OCI-LY7 (cell line): ENCODE measurements at regions not wholly inside any gene's neighbourhood (a gene's known extent, or its start where the extent isn't known, plus 50 kb on each side); places are given as distances from the start of the nearest gene placed in this dataset.

Experiments used
- BruUV-seq: library from RNA; stranded (reverse); fragments of 400-500 nt; replicated peaks from 2 replicates; lab custom pipeline; 2021; lab: Mats Ljungman, UMichigan
- CTCF ChIA-PET: fragments of 300-600 bp; sonication (Branson Sonifier 250); formaldehyde crosslinking; loops from one replicate; lab custom pipeline; 2022; ENCODE audit warnings: antibody characterized with exemption; ENCODE audit not compliant: unreplicated experiment; lab: Charles Lee
- POLR2A ChIA-PET: fragments of 300-600 bp; sonication (Branson Sonifier 250); formaldehyde crosslinking; loops from one replicate; lab custom pipeline; 2022; ENCODE audit warnings: antibody characterized with exemption; lab: Charles Lee
- DNase-seq: peaks from one replicate; pipeline ENCODE4 v3.0.0-alpha.2; 2015; ENCODE audit warnings: low spot score
- H2AFZ ChIP-seq: fragments of 200-600 bp; sonication (generic), shearing (Covaris generic); 2 replicates; pipeline ENCODE4 v1.6.1; 2014; ENCODE audit warnings: mild to moderate bottlenecking, antibody characterized with exemption, low read length, moderate library complexity
- H3K27ac ChIP-seq: fragments of 200-600 bp; sonication (generic); 2 replicates; pipeline ENCODE4 v1.5.1; 2014; ENCODE audit warnings: mixed run types, low read depth, mild to moderate bottlenecking, moderate library complexity, low read length, inconsistent platforms; ENCODE audit not compliant: poor library complexity, severe bottlenecking
- H3K36me3 ChIP-seq: fragments of 200-600 bp; sonication (generic); 2 replicates; pipeline ENCODE4 v1.6.1; 2014; ENCODE audit warnings: mild to moderate bottlenecking, antibody characterized with exemption, low read length, moderate library complexity, mixed read lengths; ENCODE audit not compliant: insufficient read depth
- H3K4me1 ChIP-seq: fragments of 200-600 bp; sonication (generic); 2 replicates; pipeline ENCODE4 v1.5.1; 2014; ENCODE audit warnings: mild to moderate bottlenecking, low read length; ENCODE audit not compliant: insufficient read depth, poor library complexity, severe bottlenecking
- H3K4me2 ChIP-seq: fragments of 200-600 bp; sonication (generic); 2 replicates; pipeline ENCODE4 v1.6.1; 2014; ENCODE audit warnings: mild to moderate bottlenecking, low read length
- H3K4me3 ChIP-seq: fragments of 200-600 bp; sonication (generic); 2 replicates; pipeline ENCODE4 v1.5.1; 2014; ENCODE audit warnings: mild to moderate bottlenecking, low read depth, low read length; ENCODE audit not compliant: poor library complexity, severe bottlenecking
- H3K79me2 ChIP-seq: fragments of 200-600 bp; sonication (generic); 2 replicates; pipeline ENCODE4 v1.6.1; 2016; ENCODE audit warnings: low read depth, mild to moderate bottlenecking, low read length, moderate library complexity, mixed read lengths; ENCODE audit not compliant: insufficient read depth
- H3K9me2 ChIP-seq: fragments of 200-600 bp; sonication (generic); 2 replicates; pipeline ENCODE4 v1.6.1; 2016; ENCODE audit warnings: mild to moderate bottlenecking, low read length, mixed read lengths; ENCODE audit not compliant: insufficient read depth
- H3K9me3 ChIP-seq: fragments of 200-600 bp; sonication (generic); 2 replicates; pipeline ENCODE4 v1.6.1; 2014; ENCODE audit warnings: mild to moderate bottlenecking, mixed run types, low read length, mixed read lengths
- H4K20me1 ChIP-seq: fragments of 200-600 bp; sonication (generic); 2 replicates; pipeline ENCODE4 v1.6.1; 2014; ENCODE audit warnings: mild to moderate bottlenecking, antibody characterized with exemption, low read length, moderate library complexity, mixed read lengths; ENCODE audit not compliant: insufficient read depth
- EZH2phosphoT487 ChIP-seq: fragments of 200-600 bp; sonication (generic); IDR thresholded peaks from 2 replicates; pipeline ENCODE4 v1.6.1; 2018; ENCODE audit warnings: low read depth, borderline replicate concordance, mild to moderate bottlenecking, mixed run types, antibody characterized with exemption, low read length, moderate library complexity, mixed read lengths
- intact Hi-C: fragments of 100-400 bp; cut with micrococcal nuclease; formaldehyde crosslinking; loops from one replicate; pipeline ENCODE4 v1.10.0; 2022; ENCODE audit not compliant: unreplicated experiment
- TF ChIP-seq, protein P1 (sequence below): fragments of 200-600 bp; sonication (generic); conservative IDR thresholded peaks from 2 replicates; pipeline ENCODE4 v1.5.1; 2014; ENCODE audit warnings: mild to moderate bottlenecking, antibody characterized with exemption, low read length, moderate library complexity, mixed read lengths

DNA sequence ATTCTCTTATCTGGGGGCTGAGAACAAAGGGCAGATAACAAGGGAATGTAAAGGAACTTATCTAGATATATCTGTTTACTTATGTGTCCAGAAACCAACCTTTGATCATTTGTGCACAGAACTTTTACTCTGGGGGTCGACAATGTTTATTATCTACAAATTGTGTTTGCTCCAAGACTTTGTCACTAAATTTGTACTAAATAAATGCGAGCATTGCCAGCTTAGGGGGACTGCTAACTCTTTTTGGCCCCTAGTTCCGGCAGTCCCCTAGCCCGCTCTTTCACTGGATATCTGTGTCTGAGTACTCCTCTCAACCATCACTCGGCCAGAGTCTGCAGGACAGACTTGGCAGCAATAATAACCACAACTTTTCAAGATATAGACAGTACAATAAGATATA lies 88.2 kb downstream of the FSCB start:
- H3K27ac ChIP-seq, result no peak overlapping the region
- H3K4me3 ChIP-seq, result no peak overlapping the region
- H2AFZ ChIP-seq, result no peak overlapping the region
- no peak overlapping the region for H3K4me2 ChIP-seq
- no peaks in the 10 kb centered on the region for H3K4me1 ChIP-seq
- no TSS peak for BruUV-seq
- no peaks in the 10 kb centered on the region for H3K9me2 ChIP-seq
- DNase-seq, result no peak
- ChIA-PET CTCF (no interaction called here), POLR2A (no interaction called here)
- H3K36me3 ChIP-seq, result no peaks in the 10 kb centered on the region
- intact Hi-C loops, result no loop called here
- no peaks in the 10 kb centered on the region for H3K79me2 ChIP-seq
- TF ChIP-seq, protein P1, sequence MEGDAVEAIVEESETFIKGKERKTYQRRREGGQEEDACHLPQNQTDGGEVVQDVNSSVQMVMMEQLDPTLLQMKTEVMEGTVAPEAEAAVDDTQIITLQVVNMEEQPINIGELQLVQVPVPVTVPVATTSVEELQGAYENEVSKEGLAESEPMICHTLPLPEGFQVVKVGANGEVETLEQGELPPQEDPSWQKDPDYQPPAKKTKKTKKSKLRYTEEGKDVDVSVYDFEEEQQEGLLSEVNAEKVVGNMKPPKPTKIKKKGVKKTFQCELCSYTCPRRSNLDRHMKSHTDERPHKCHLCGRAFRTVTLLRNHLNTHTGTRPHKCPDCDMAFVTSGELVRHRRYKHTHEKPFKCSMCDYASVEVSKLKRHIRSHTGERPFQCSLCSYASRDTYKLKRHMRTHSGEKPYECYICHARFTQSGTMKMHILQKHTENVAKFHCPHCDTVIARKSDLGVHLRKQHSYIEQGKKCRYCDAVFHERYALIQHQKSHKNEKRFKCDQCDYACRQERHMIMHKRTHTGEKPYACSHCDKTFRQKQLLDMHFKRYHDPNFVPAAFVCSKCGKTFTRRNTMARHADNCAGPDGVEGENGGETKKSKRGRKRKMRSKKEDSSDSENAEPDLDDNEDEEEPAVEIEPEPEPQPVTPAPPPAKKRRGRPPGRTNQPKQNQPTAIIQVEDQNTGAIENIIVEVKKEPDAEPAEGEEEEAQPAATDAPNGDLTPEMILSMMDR, result no peak
- TF ChIP-seq EZH2phosphoT487, result no peak
- H3K9me3 ChIP-seq, result no peaks in the 10 kb centered on the region
- H4K20me1 ChIP-seq, result no peaks in the 10 kb centered on the region

DNA sequence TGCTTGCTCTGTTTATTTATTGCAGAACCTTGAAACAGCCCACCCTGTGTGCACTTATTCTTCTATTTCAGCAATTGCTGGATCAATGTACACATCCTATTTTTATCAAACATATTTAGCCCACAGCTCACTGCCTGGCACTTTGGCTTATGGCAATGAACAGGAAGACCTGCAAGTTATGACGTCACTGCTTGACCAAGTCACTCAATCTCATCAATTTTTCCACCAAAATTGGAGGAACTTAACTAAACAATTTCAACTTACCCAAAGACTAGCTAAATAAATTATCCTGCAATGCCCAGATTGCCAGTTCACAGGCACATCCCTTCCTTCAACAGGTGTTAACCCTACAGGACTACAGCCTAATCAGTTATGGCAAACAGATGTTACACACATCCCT lies 89.3 kb downstream of the FSCB start:
- TF ChIP-seq EZH2phosphoT487, result no peak
- TF ChIP-seq, protein P1, result no peak
- no peaks in the 10 kb centered on the region for H3K4me1 ChIP-seq
- H2AFZ ChIP-seq, result no peak overlapping the region
- DNase-seq, result no peak
- ChIA-PET CTCF (no interaction called here), POLR2A (no interaction called here)
- H3K4me3 ChIP-seq, result no peak overlapping the region
- no peaks in the 10 kb centered on the region for H3K79me2 ChIP-seq
- no peaks in the 10 kb centered on the region for H3K9me2 ChIP-seq
- no peaks in the 10 kb centered on the region for H4K20me1 ChIP-seq
- no peak overlapping the region for H3K4me2 ChIP-seq
- H3K27ac ChIP-seq, result no peak overlapping the region
- intact Hi-C loops, result no loop called here
- H3K36me3 ChIP-seq, result no peaks in the 10 kb centered on the region
- no peaks in the 10 kb centered on the region for H3K9me3 ChIP-seq
- no TSS peak for BruUV-seq

DNA sequence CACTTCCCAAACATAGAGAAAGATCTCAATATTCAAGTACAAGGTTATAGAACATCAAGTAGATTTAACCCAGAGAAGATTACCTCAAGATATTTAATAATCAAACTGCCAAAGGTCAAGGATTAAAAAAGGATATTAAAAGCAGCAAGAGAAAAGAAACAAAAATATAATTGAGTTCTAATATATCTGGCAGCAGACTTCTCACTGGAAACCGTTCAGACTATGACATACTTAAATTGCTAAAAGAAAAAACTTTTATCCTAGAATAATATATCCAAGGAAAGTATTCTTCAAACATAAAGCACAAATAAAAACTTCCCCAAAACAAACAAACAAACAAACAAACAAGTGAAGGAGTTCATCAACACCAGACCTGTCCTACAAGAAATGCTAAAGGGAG lies 92.4 kb downstream of the FSCB start:
- CTCF ChIA-PET, result no interaction called here
- Histone ChIP-seq H3K9me2 (no peaks in the 10 kb centered on the region), H3K4me3 (no peak overlapping the region), H3K9me3 (no peaks in the 10 kb centered on the region), H3K36me3 (no peaks in the 10 kb centered on the region), H3K4me1 (no peaks in the 10 kb centered on the region), H3K4me2 (no peak overlapping the region), H3K27ac (no peak overlapping the region), H4K20me1 (no peaks in the 10 kb centered on the region), H3K79me2 (no peaks in the 10 kb centered on the region), H2AFZ (no peak overlapping the region)
- POLR2A ChIA-PET, result no interaction called here
- intact Hi-C loops, result no loop called here
- BruUV-seq, result no TSS peak
- no peak for DNase-seq
- no peak for TF ChIP-seq EZH2phosphoT487
- TF ChIP-seq, protein P1, result no peak
